GM12891 (cell line): ENCODE measurements at regions not wholly inside any gene's neighbourhood (a gene's known extent, or its start where the extent isn't known, plus 50 kb on each side); places are given as distances from the start of the nearest gene placed in this dataset.

ENCODE experiments used
- PAX5 ChIP-seq: IDR thresholded peaks from 2 replicates; pipeline ENCODE4 v1.6.1; 2011; ENCODE audit warnings: low read length, moderate library complexity, mild to moderate bottlenecking; ENCODE audit not compliant: insufficient read depth, severe bottlenecking
- POLR2A ChIP-seq: IDR thresholded peaks from 2 replicates; pipeline ENCODE4 v1.6.1; 2011; ENCODE audit warnings: low read depth, low read length, control low read depth
- POLR2AphosphoS5 ChIP-seq: IDR thresholded peaks from 2 replicates; pipeline ENCODE4 v1.6.1; 2011; ENCODE audit warnings: low read depth, low read length, control low read depth

DNA sequence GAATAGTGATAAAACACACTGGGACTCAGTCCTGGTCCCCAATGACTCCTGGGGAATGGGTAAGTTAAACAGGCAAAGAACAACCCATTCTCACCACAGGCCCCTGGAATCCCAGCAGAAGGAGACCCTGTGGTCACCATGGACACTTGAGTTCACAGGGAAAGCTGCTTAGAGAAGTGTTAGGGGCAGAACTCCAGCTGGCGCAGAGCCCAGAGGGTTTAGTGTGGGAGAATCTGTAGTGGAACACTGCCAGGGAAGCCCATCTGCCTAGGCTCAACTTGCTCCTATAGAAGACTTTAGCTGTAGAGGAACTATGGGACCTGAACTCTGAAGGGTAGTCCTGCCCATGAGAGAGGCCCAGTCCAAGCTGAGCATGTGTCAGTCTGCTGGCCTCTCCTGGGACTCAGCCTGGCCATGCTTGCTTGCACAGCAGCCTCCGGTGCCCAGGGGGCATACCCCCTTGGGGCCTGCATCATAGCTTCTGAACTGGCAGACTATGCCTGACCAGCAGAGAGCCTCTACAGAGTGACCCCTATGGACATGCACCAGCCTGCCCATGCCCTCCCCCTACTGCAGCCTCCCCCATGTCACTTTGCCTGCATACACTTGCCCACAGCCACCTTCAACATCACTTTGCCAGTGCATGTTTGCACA is 343.5 kb downstream of the IDS start:
- TF ChIP-seq POLR2A (no peak), POLR2AphosphoS5 (no peak), PAX5 (no peak)
